ENCODE measurements at regions not wholly inside any gene's neighbourhood (a gene's known extent, or its start where the extent isn't known, plus 50 kb on each side); places are given as distances from the start of the nearest gene placed in this dataset.

DNA sequence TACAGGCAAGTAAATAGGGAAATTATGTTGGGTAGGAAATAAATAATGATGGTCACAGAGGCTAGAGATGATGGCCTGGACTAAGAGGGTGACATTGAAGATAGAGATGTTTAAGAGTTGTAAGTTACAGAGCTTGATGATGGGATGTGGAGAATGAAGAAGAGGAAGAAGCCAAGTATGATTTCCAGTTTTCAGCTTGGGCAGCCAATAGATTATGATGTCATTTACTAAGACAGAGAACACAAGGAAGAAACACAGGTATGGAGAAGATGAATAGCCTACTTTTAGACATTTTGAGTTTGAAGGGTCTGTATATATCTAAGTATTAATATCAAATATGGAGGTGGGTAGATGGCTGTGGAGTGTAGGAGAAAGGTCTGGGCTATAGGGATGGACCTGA lies 56.0 kb upstream of the PRELP start:
- TF ChIP-seq, protein P1, sequence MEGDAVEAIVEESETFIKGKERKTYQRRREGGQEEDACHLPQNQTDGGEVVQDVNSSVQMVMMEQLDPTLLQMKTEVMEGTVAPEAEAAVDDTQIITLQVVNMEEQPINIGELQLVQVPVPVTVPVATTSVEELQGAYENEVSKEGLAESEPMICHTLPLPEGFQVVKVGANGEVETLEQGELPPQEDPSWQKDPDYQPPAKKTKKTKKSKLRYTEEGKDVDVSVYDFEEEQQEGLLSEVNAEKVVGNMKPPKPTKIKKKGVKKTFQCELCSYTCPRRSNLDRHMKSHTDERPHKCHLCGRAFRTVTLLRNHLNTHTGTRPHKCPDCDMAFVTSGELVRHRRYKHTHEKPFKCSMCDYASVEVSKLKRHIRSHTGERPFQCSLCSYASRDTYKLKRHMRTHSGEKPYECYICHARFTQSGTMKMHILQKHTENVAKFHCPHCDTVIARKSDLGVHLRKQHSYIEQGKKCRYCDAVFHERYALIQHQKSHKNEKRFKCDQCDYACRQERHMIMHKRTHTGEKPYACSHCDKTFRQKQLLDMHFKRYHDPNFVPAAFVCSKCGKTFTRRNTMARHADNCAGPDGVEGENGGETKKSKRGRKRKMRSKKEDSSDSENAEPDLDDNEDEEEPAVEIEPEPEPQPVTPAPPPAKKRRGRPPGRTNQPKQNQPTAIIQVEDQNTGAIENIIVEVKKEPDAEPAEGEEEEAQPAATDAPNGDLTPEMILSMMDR (IDR thresholded peaks at IDR 0.05), result no peak
- Mint-ChIP-seq H3K9me3 (peaks cover 20% of the 10 kb centered on the region), H3K27ac (no peak overlapping the region), H3K4me1 (peaks cover 7% of the 10 kb centered on the region), H3K36me3 (ENCODE audit: low read depth) (no peaks in the 10 kb centered on the region), H3K27me3 (ENCODE audit: low read depth, poor library complexity) (peaks cover 13% of the 10 kb centered on the region), H3K4me3 (no peak overlapping the region)
- no peak for DNase-seq

DNA sequence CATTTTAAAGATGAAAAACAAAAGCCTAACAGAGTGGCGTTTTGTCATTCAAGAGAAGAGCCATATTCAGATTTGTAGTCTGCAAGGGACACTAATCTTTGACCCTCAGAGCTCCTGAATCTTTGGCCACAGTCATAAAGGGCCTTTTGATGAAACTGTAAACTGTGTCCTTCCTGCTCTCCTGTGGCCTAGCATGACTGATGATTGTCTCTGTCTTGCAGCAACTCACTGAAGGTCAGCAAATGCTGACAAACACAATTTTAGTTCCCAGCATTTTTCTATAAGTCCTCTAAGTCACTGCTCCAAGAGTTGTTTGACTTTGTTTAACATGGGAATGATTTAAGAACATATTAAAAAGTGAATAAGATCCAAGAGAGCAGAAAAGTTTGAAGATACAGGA lies 55.3 kb upstream of the PRELP start:
- no peak for DNase-seq
- TF ChIP-seq, protein P1 (IDR thresholded peaks at IDR 0.05), result no peak
- no peak overlapping the region for H3K4me3 Mint-ChIP-seq
- peaks cover 14% of the 10 kb centered on the region for H3K27me3 Mint-ChIP-seq (ENCODE audit: low read depth, poor library complexity)
- peaks cover 14% of the 10 kb centered on the region for H3K4me1 Mint-ChIP-seq
- no peaks in the 10 kb centered on the region for H3K36me3 Mint-ChIP-seq (ENCODE audit: low read depth)
- H3K27ac Mint-ChIP-seq, result no peak overlapping the region
- peaks cover 13% of the 10 kb centered on the region for H3K9me3 Mint-ChIP-seq

DNA sequence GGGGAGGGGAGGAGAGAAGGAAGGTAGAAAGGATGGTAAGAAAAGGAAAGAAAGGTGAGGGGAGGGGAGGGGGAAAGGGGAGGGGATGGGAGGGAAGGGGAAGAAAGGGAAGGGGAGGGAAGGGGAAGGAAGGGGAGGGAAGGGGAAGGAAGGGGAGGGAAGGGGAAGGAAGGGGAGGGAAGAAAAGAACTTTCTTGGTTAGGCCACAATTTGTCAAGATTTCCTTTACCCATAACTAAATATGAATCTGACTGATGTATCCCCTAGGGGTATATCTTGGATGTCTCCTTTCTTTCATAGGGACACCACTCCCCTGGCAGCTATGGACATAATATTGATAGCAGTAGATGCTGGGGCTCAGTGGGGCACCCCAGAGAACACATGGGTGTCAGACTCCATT lies 54.4 kb upstream of the PRELP start:
- Mint-ChIP-seq H3K36me3 (ENCODE audit: low read depth) (no peaks in the 10 kb centered on the region), H3K4me1 (peaks cover 23% of the 10 kb centered on the region), H3K27me3 (ENCODE audit: low read depth, poor library complexity) (peaks cover 9% of the 10 kb centered on the region), H3K4me3 (no peak overlapping the region), H3K27ac (no peak overlapping the region), H3K9me3 (peaks cover 6% of the 10 kb centered on the region)
- TF ChIP-seq, protein P1 (IDR thresholded peaks at IDR 0.05), result no peak
- no peak for DNase-seq

DNA sequence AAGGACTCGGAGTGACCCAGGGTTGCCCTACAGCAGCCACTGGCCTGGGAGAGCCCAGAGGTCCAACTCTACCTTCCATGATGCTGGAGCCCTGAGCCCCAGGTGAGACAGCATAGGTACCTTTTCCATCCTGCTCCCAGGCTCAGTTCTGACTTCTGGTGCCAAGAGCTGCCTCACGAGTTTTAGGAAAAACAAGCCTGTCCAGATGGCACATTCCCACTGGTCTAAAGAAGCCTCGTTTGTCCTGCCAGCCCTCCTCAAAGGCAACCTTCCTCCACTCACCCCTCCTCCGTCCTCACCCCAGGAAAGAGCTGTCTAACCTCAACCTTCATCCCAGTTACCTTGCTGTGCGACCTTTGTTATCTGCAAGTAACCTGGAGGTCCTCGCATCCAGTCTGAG lies 53.5 kb upstream of the PRELP start:
- Mint-ChIP-seq H3K27ac (no peak overlapping the region), H3K4me3 (no peak overlapping the region), H3K9me3 (no peaks in the 10 kb centered on the region), H3K36me3 (ENCODE audit: low read depth) (no peaks in the 10 kb centered on the region), H3K27me3 (ENCODE audit: low read depth, poor library complexity) (peaks cover 11% of the 10 kb centered on the region), H3K4me1 (peaks cover 32% of the 10 kb centered on the region)
- DNase-seq, result no peak
- TF ChIP-seq, protein P1 (IDR thresholded peaks at IDR 0.05), result no peak

DNA sequence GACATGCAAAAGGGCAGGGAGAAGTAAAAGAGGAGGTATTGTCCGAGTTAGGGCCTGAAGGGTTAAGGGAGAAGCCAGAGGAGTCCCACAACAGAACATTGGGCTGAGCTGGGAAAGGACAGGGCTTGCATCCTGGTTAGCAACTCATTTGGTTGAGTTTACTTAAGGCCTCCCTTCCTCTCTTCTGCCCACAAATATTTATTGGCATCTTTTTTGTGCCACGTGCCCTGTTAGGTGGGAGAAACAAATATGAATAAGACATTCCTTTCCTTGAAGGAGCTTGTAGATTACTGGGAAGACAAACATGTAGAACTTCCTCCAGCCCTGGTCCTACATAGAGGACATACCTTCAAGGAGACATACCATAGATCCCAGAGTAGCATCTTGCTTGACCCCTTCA lies 53.0 kb upstream of the PRELP start:
- Mint-ChIP-seq H3K36me3 (ENCODE audit: low read depth) (no peaks in the 10 kb centered on the region), H3K4me3 (no peak overlapping the region), H3K27me3 (ENCODE audit: low read depth, poor library complexity) (peaks cover 11% of the 10 kb centered on the region), H3K27ac (no peak overlapping the region), H3K9me3 (no peaks in the 10 kb centered on the region), H3K4me1 (peaks cover 35% of the 10 kb centered on the region)
- TF ChIP-seq, protein P1 (IDR thresholded peaks at IDR 0.05), result no peak
- DNase-seq, result no peak

DNA sequence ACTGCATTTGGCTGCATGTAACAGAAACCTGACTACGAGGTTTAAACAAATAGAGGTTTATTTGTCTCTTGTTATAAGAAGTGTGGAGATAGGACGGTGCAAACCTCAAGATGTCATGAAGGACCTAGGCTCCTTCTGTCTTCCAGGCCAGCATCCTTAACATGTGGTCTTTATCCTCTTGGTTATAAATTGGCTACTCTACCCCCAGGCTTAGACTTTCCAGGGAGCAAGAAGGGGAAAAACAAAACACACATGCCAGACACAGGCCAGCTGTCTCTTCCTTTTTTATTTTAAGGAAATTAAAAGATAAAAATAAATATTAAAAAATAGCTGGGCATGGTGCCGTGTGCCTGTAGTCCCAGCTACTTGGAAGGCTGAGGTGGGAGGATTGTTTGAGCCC lies 51.3 kb upstream of the PRELP start:
- H3K27ac Mint-ChIP-seq, result no peak overlapping the region
- TF ChIP-seq, protein P1 (IDR thresholded peaks at IDR 0.05), result no peak
- peaks cover 47% of the 10 kb centered on the region for H3K4me1 Mint-ChIP-seq
- no peak overlapping the region for H3K4me3 Mint-ChIP-seq
- peaks cover 12% of the 10 kb centered on the region for H3K27me3 Mint-ChIP-seq (ENCODE audit: low read depth, poor library complexity)
- DNase-seq, result no peak
- H3K36me3 Mint-ChIP-seq (ENCODE audit: low read depth), result no peaks in the 10 kb centered on the region
- no peaks in the 10 kb centered on the region for H3K9me3 Mint-ChIP-seq
